GM18909 (cell line): ENCODE measurements at regions not wholly inside any gene's neighbourhood (a gene's known extent, or its start where the extent isn't known, plus 50 kb on each side); places are given as distances from the start of the nearest gene placed in this dataset.

Source experiments
- ATAC-seq: cut with Tn5 transposase; IDR thresholded peaks from one replicate; pipeline ENCODE4 v1.9.1; 2021; ENCODE audit warnings: mild to moderate bottlenecking; ENCODE audit not compliant: unreplicated experiment, poor library complexity

- ATAC-seq: no peak
Observed at GRCh38 chr15:31259562-31260252, 66.9 kb upstream of the KLF13 start.

GRCh38 chr15:31260646-31261265 is 65.9 kb upstream of the KLF13 start:
- no peak for ATAC-seq

- no peak for ATAC-seq
Observed at GRCh38 chr15:31261266-31262142, 65.1 kb upstream of the KLF13 start.

GRCh38 chr15:31262143-31262530 is 64.5 kb upstream of the KLF13 start:
- ATAC-seq: no peak

- ATAC-seq: peak; percentile 31
Observed at GRCh38 chr15:31262901-31263671, 63.5 kb upstream of the KLF13 start.

GRCh38 chr15:31263751-31264558 is 62.7 kb upstream of the KLF13 start:
- ATAC-seq: peak; percentile 35

GRCh38 chr15:31264559-31265089 is 62.0 kb upstream of the KLF13 start:
- no peak for ATAC-seq

- ATAC-seq: peak; percentile 6
Observed at GRCh38 chr15:31265090-31265870, 61.4 kb upstream of the KLF13 start.

- peak; percentile 53 for ATAC-seq
Observed at GRCh38 chr15:31265871-31266711, 60.5 kb upstream of the KLF13 start.

- peak; percentile 16 for ATAC-seq
Observed at GRCh38 chr15:31266712-31267111, 59.9 kb upstream of the KLF13 start.

- no peak for ATAC-seq
Observed at GRCh38 chr15:31267161-31268107, 59.2 kb upstream of the KLF13 start.

GRCh38 chr15:31268108-31268501 is 58.5 kb upstream of the KLF13 start:
- no peak for ATAC-seq

- no peak for ATAC-seq
Observed at GRCh38 chr15:31268911-31269784, 57.5 kb upstream of the KLF13 start.

GRCh38 chr15:31269816-31270575 is 56.6 kb upstream of the KLF13 start:
- no peak for ATAC-seq

GRCh38 chr15:31270767-31271166 is 55.9 kb upstream of the KLF13 start:
- ATAC-seq: no peak
